ENCODE measurements at regions not wholly inside any gene's neighbourhood (a gene's known extent, or its start where the extent isn't known, plus 50 kb on each side); places are given as distances from the start of the nearest gene placed in this dataset.

DNA sequence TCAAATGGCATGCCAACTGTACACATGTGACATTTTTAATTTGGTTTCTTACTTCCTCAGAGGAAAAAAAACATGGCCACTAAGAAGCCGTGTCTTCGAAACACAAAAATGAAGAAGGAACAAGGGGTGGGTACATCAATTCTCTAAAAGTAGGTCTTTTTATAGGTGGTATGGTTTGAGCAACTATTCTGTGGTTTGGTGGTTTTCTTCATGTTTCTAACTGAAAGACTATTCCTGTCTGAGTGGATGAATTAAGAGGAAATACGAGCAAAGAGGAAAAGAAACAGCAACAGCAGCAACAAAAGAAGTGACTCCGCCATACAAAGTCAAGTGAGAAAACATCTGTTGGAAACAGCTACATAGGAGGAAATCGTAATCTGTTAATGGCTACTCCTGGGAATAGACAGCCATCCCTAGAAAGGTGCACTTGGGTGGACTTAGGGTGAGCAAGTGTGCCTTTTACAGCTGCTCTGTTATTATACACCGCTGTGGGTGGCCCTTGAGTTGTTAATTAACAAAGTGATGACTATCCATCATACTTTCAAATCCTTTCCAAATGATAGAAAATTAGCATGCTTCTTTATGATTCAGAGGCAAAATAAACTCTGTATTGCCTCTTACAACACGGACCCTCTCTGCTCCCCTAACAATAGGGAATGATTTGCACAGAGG, 575.8 kb downstream of the TLE1 start (continued):
- TF ChIP-seq, protein P1, sequence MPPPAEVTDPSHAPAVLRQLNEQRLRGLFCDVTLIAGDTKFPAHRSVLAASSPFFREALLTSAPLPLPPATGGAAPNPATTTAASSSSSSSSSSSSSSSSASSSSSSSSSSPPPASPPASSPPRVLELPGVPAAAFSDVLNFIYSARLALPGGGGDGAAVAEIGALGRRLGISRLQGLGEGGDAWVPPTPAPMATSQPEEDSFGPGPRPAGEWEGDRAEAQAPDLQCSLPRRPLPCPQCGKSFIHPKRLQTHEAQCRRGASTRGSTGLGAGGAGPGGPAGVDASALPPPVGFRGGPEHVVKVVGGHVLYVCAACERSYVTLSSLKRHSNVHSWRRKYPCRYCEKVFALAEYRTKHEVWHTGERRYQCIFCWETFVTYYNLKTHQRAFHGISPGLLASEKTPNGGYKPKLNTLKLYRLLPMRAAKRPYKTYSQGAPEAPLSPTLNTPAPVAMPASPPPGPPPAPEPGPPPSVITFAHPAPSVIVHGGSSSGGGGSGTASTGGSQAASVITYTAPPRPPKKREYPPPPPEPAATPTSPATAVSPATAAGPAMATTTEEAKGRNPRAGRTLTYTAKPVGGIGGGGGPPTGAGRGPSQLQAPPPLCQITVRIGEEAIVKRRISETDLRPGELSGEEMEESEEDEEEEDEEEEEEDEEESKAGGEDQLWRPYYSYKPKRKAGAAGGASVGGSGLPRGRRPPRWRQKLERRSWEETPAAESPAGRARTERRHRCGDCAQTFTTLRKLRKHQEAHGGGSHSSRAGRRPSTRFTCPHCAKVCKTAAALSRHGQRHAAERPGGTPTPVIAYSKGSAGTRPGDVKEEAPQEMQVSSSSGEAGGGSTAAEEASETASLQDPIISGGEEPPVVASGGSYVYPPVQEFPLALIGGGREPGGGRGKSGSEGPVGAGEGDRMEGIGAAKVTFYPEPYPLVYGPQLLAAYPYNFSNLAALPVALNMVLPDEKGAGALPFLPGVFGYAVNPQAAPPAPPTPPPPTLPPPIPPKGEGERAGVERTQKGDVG (CRISPR knock-in tag; IDR thresholded peaks at IDR 0.05): no peak
- no peak for TF ChIP-seq ASH2L (IDR thresholded peaks at IDR 0.05; ENCODE audit: borderline replicate concordance, low read depth)
- TF ChIP-seq SUZ12 (IDR thresholded peaks at IDR 0.05; ENCODE audit: unreplicated experiment): no peak
- no peak for TF ChIP-seq GATAD2B (conservative IDR thresholded peaks at IDR 0.05; ENCODE audit: low read depth)
- TF ChIP-seq KDM1A (IDR thresholded peaks at IDR 0.05; ENCODE audit: borderline replicate concordance): no peak
- TF ChIP-seq, protein P2, sequence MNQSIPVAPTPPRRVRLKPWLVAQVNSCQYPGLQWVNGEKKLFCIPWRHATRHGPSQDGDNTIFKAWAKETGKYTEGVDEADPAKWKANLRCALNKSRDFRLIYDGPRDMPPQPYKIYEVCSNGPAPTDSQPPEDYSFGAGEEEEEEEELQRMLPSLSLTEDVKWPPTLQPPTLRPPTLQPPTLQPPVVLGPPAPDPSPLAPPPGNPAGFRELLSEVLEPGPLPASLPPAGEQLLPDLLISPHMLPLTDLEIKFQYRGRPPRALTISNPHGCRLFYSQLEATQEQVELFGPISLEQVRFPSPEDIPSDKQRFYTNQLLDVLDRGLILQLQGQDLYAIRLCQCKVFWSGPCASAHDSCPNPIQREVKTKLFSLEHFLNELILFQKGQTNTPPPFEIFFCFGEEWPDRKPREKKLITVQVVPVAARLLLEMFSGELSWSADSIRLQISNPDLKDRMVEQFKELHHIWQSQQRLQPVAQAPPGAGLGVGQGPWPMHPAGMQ (IDR thresholded peaks at IDR 0.05; ENCODE audit: borderline replicate concordance): no peak
- TF ChIP-seq, protein P3, sequence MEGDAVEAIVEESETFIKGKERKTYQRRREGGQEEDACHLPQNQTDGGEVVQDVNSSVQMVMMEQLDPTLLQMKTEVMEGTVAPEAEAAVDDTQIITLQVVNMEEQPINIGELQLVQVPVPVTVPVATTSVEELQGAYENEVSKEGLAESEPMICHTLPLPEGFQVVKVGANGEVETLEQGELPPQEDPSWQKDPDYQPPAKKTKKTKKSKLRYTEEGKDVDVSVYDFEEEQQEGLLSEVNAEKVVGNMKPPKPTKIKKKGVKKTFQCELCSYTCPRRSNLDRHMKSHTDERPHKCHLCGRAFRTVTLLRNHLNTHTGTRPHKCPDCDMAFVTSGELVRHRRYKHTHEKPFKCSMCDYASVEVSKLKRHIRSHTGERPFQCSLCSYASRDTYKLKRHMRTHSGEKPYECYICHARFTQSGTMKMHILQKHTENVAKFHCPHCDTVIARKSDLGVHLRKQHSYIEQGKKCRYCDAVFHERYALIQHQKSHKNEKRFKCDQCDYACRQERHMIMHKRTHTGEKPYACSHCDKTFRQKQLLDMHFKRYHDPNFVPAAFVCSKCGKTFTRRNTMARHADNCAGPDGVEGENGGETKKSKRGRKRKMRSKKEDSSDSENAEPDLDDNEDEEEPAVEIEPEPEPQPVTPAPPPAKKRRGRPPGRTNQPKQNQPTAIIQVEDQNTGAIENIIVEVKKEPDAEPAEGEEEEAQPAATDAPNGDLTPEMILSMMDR (IDR thresholded peaks at IDR 0.05 in 2 of 3, conservative IDR thresholded peaks at IDR 0.05 in 1 of 3; ENCODE audit: control insufficient read depth in 2 of 3, extremely low read depth in 1 of 3, insufficient read depth in 1 of 3, low read depth in 3 of 3, low read length in 3 of 3): no peak
- no peak for TF ChIP-seq JUNB (IDR thresholded peaks at IDR 0.05)

Data from GM12878 (cell line).